Fibroblast of pulmonary artery (primary cell): ENCODE measurements at regions not wholly inside any gene's neighbourhood (a gene's known extent, or its start where the extent isn't known, plus 50 kb on each side); places are given as distances from the start of the nearest gene placed in this dataset.
A peak's percentile ranks its signal among the peaks of the same experiment; 100 is the strongest.

Source experiments
- DNase-seq: peaks from one replicate; pipeline ENCODE4 v3.0.0-alpha.2; 2010; ENCODE audit warnings: low read depth
- H3K4me3 ChIP-seq: replicated peaks from 2 replicates; pipeline ENCODE4 v1.5.1; 2011; ENCODE audit warnings: low read depth, mild to moderate bottlenecking, control low read depth, low read length, moderate library complexity
- TF ChIP-seq, protein P1 (sequence below): IDR thresholded peaks from 2 replicates; pipeline ENCODE4 v1.5.1; 2011; ENCODE audit warnings: mild to moderate bottlenecking, control low read depth, low read length, inconsistent platforms; ENCODE audit errors: missing control alignments

GRCh38 chr6:139905404-139906052, 531.1 kb upstream of the CITED2 start:
- TF ChIP-seq, protein P1, sequence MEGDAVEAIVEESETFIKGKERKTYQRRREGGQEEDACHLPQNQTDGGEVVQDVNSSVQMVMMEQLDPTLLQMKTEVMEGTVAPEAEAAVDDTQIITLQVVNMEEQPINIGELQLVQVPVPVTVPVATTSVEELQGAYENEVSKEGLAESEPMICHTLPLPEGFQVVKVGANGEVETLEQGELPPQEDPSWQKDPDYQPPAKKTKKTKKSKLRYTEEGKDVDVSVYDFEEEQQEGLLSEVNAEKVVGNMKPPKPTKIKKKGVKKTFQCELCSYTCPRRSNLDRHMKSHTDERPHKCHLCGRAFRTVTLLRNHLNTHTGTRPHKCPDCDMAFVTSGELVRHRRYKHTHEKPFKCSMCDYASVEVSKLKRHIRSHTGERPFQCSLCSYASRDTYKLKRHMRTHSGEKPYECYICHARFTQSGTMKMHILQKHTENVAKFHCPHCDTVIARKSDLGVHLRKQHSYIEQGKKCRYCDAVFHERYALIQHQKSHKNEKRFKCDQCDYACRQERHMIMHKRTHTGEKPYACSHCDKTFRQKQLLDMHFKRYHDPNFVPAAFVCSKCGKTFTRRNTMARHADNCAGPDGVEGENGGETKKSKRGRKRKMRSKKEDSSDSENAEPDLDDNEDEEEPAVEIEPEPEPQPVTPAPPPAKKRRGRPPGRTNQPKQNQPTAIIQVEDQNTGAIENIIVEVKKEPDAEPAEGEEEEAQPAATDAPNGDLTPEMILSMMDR = no peak
- H3K4me3 ChIP-seq = no peak overlapping the region
- DNase-seq = peak; percentile 29

GRCh38 chr6:139904568-139904967, 530.1 kb upstream of the CITED2 start:
- no peak overlapping the region for H3K4me3 ChIP-seq
- TF ChIP-seq, protein P1 = no peak
- DNase-seq = no peak

DNA sequence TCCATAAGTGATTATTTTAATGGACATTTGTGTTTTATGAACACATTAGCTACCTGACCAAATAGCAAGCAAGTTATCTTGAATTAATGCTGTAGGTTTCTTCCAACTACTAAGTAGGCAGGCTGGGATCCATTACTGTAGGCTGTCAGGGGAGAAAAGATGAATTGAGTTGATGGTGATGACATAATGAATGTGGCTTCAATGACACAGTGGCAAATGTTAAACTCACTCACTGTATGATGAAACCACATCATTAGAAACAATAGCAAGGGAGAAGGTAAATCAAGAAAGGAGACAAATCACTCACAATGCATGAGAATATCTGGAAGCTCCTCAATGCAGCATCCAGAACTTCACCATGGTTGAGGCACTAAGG, 529.7 kb upstream of the CITED2 start:
- no peak for DNase-seq

GRCh38 chr6:139903411-139904157, 529.1 kb upstream of the CITED2 start:
- TF ChIP-seq, protein P1 = no peak
- DNase-seq = no peak
- H3K4me3 ChIP-seq = no peak overlapping the region

More for the DNA sequence above, 529.7 kb upstream of the CITED2 start:
- TF ChIP-seq, protein P1 = no peak
- H3K4me3 ChIP-seq = no peak overlapping the region

DNA sequence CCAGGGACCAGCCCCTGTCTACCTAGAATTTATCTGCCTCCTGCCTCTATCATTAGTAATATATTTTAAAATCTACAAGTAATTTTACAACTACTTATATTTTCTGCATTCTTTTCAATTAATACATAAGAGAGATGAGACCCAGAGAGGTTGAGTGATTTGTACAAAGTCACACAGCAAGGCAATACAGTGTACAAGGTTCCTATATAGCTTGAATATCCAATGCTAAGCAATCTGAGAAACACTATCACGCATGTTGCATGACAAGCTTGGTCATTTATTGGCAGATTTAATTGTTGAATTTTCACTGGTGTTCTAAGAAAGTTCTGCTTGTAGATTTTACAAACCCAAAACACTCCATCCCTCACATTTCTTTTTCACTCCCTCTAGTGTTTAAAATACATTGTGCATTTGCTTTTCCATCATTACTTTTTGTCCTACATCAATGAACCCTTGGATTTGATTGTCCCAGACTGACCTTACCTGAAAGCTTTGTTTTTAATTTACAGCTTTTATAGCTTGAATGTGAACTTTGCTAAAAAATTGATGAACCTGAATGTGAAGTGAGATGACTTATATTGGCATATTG, 520.9 kb upstream of the CITED2 start:
- H3K4me3 ChIP-seq = no peak overlapping the region
- TF ChIP-seq, protein P1 = peak; percentile 19
- peak; percentile 24 for DNase-seq

DNA sequence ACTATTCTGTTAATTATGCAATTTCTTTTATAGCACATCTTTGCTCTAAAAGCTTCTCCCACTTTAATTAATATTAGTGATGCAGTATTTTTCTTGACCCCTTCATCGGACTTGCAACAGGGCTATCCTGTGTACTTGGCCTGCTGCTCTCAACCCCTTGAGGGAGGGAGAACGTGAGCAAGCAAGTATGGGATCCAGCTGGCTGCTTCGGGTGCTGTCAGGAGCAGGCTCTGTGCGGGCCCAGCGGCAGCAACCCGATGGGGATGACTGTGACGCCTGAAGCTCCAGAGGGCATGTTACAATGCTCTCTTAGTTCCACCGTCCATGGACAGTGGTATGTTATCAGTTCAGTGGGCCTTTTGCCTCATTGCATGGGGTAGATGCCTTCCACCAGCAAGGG, 519.8 kb upstream of the CITED2 start:
- no peak overlapping the region for H3K4me3 ChIP-seq
- DNase-seq = no peak
- TF ChIP-seq, protein P1 = no peak

DNA sequence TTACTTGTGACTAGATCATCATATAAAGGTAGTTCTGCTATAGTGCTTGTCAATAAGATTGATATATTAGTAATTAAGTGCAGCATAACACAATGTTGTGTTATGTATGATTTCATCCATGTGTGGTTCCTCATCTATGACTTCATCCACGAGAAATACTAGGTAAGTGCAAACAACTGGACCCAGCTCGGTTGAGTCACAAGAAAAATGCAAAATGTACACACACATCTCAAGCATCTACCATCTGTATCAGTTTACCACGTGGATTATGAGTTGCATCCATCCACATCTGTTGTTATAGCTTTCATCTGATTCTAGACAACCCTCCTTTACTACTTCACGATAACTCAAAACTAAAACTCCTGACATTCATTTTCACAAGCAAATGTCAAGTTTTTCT, 517.0 kb upstream of the CITED2 start:
- TF ChIP-seq, protein P1 = no peak
- DNase-seq = no peak
- H3K4me3 ChIP-seq = no peak overlapping the region
